WTC11 (cell line): ENCODE measurements at regions not wholly inside any gene's neighbourhood (a gene's known extent, or its start where the extent isn't known, plus 50 kb on each side); places are given as distances from the start of the nearest gene placed in this dataset.
A peak's percentile ranks its signal among the peaks of the same experiment; 100 is the strongest.
"Not testable (repeated sequence)": the region's sequence is repeated elsewhere in the genome, so short reads cannot be mapped to it uniquely, and the experiment has no call there.

ENCODE experiments used
- ATAC-seq: fragments of 200-7000 bp; cut with Tn5 transposase; 2 replicates; pipeline ENCODE4 v1.10.0; 2021; ENCODE audit warnings: mild to moderate bottlenecking, moderate library complexity
- CTCF ChIA-PET: fragments of 300-600 bp; sonication (Branson Sonifier 250); formaldehyde crosslinking; loops from one replicate; lab custom pipeline; 2021; ENCODE audit warnings: antibody characterized with exemption; lab: Charles Lee
- POLR2A ChIA-PET: fragments of 350-600 bp; sonication (Branson Sonifier 250); formaldehyde crosslinking; loops from one replicate; lab custom pipeline; 2021; ENCODE audit warnings: antibody characterized with exemption; lab: Charles Lee
- DNase-seq: peaks from one replicate; pipeline ENCODE4 v3.0.0; 2021; ENCODE audit warnings: low spot score
- H3K27ac Mint-ChIP-seq: 2 replicates; pipeline ENCODE4 v1.8.0; 2021; ENCODE audit warnings: mixed read lengths
- H3K27me3 Mint-ChIP-seq: 2 replicates; pipeline ENCODE4 v1.8.0; 2021; ENCODE audit warnings: low read depth, mild to moderate bottlenecking, moderate library complexity, mixed read lengths
- H3K36me3 Mint-ChIP-seq: 2 replicates; pipeline ENCODE4 v1.8.0; 2021; ENCODE audit warnings: mixed read lengths
- H3K4me1 Mint-ChIP-seq: 2 replicates; pipeline ENCODE4 v1.8.0; 2022; ENCODE audit warnings: mixed read lengths
- H3K4me3 Mint-ChIP-seq: 2 replicates; pipeline ENCODE4 v1.8.0; 2021; ENCODE audit warnings: mild to moderate bottlenecking, moderate library complexity, mixed read lengths
- H3K9me3 Mint-ChIP-seq: 2 replicates; pipeline ENCODE4 v1.8.0; 2021; ENCODE audit warnings: mixed read lengths
- AFF4 ChIP-seq: sonication (generic); formaldehyde crosslinking; IDR thresholded peaks from 2 replicates; pipeline ENCODE4 v1.8.1; 2023; ENCODE audit warnings: mild to moderate bottlenecking, missing genetic modification reagents, borderline replicate concordance
- ARID4B ChIP-seq: sonication (generic); formaldehyde crosslinking; IDR thresholded peaks from 2 replicates; pipeline ENCODE4 v1.8.0; 2023; ENCODE audit warnings: missing genetic modification reagents, mild to moderate bottlenecking, borderline replicate concordance
- ETV6 ChIP-seq: sonication (generic); formaldehyde crosslinking; IDR thresholded peaks from 2 replicates; pipeline ENCODE4 v1.8.1; 2022; ENCODE audit warnings: mild to moderate bottlenecking, missing genetic modification reagents
- FOXJ3 ChIP-seq: sonication (generic); formaldehyde crosslinking; IDR thresholded peaks from 2 replicates; pipeline ENCODE4 v1.9.0; 2021; ENCODE audit warnings: missing genetic modification reagents, mild to moderate bottlenecking, borderline replicate concordance
- FOXK1 ChIP-seq: sonication (generic); formaldehyde crosslinking; IDR thresholded peaks from 2 replicates; pipeline ENCODE4 v1.8.0; 2022; ENCODE audit warnings: mild to moderate bottlenecking, moderate library complexity, missing genetic modification reagents
- IRF1 ChIP-seq: sonication (generic); formaldehyde crosslinking; IDR thresholded peaks from 2 replicates; pipeline ENCODE4 v1.8.0; 2023; ENCODE audit warnings: missing genetic modification reagents
- MYBL2 ChIP-seq: sonication (generic); formaldehyde crosslinking; IDR thresholded peaks from 2 replicates; pipeline ENCODE4 v1.8.1; 2023; ENCODE audit warnings: mild to moderate bottlenecking, moderate library complexity, missing genetic modification reagents
- NFATC4 ChIP-seq: fragments of 250-450 bp; sonication (Bioruptor Pico); IDR thresholded peaks from 2 replicates; pipeline ENCODE4 v1.9.0; 2021; ENCODE audit warnings: mild to moderate bottlenecking
- NFYB ChIP-seq: sonication (generic); formaldehyde crosslinking; conservative IDR thresholded peaks from 2 replicates; pipeline ENCODE4 v1.8.0; 2022; ENCODE audit warnings: low read depth, missing genetic modification reagents
- SMAD3 ChIP-seq: sonication (generic); formaldehyde crosslinking; IDR thresholded peaks from 2 replicates; pipeline ENCODE4 v1.8.0; 2022; ENCODE audit warnings: missing genetic modification reagents, mild to moderate bottlenecking, borderline replicate concordance
- TEAD4 ChIP-seq: sonication (generic); formaldehyde crosslinking; IDR thresholded peaks from 2 replicates; pipeline ENCODE4 v1.8.0; 2022; ENCODE audit warnings: mild to moderate bottlenecking, missing genetic modification reagents
- USF1 ChIP-seq: sonication (generic); formaldehyde crosslinking; IDR thresholded peaks from 2 replicates; pipeline ENCODE4 v1.8.0; 2022; ENCODE audit warnings: mild to moderate bottlenecking, missing genetic modification reagents
- USF2 ChIP-seq: sonication (generic); formaldehyde crosslinking; IDR thresholded peaks from 2 replicates; pipeline ENCODE4 v1.8.1; 2023; ENCODE audit warnings: mild to moderate bottlenecking, missing genetic modification reagents, moderate library complexity
- ZNF219 ChIP-seq: sonication (generic); formaldehyde crosslinking; IDR thresholded peaks from 2 replicates; pipeline ENCODE4 v1.8.0; 2023; ENCODE audit warnings: missing genetic modification reagents, mild to moderate bottlenecking, borderline replicate concordance
- ZNF396 ChIP-seq: fragments of 250-450 bp; sonication (Bioruptor Pico); IDR thresholded peaks from 2 replicates; pipeline ENCODE4 v1.8.0; 2021; ENCODE audit warnings: mild to moderate bottlenecking, moderate library complexity, borderline replicate concordance

- TF ChIP-seq AFF4 (CRISPR knock-in tag) (no peak), ZNF219 (no peak), FOXK1 (no peak)
Measured at GRCh38 chr1:229149435-229149834, 121.5 kb upstream of the RAB4A start (continued).

GRCh38 chr1:229150518-229150917 lies 120.4 kb upstream of the RAB4A start:
- Mint-ChIP-seq H3K9me3 (no peaks in the 10 kb centered on the region), H3K27ac (peak overlapping the region; percentile 10; the same call in 1 of the 2 replicates), H3K36me3 (no peaks in the 10 kb centered on the region), H3K4me3 (no peak overlapping the region), H3K27me3 (peaks cover 8% of the 10 kb centered on the region), H3K4me1 (peaks cover 8% of the 10 kb centered on the region)
- no peak for DNase-seq
- ChIA-PET POLR2A (no interaction called here), CTCF (no interaction called here)
- TF ChIP-seq USF2 (CRISPR knock-in tag) (peak; percentile 77), ZNF396 (CRISPR knock-in tag) (no peak), FOXJ3 (no peak), TEAD4 (no peak), NFYB (CRISPR knock-in tag) (no peak), ZNF219 (no peak), MYBL2 (CRISPR knock-in tag) (no peak), NFATC4 (CRISPR knock-in tag) (no peak), SMAD3 (no peak), ARID4B (CRISPR knock-in tag) (no peak), IRF1 (CRISPR knock-in tag) (no peak), ETV6 (CRISPR knock-in tag) (no peak), USF1 (CRISPR knock-in tag) (0 out of 2 replicates have a peak, but pooled peaks have one; percentile 26)
- peak; percentile 49 for ATAC-seq

- H3K4me3 Mint-ChIP-seq, DNase-seq, CTCF ChIA-PET, H3K27me3 Mint-ChIP-seq, POLR2A ChIA-PET, H3K9me3 Mint-ChIP-seq, H3K4me1 Mint-ChIP-seq, H3K36me3 Mint-ChIP-seq, ATAC-seq, H3K27ac Mint-ChIP-seq: not testable (repeated sequence)
Measured at GRCh38 chr1:229151412-229151811, 119.5 kb upstream of the RAB4A start.
